ENCODE measurements at regions not wholly inside any gene's neighbourhood (a gene's known extent, or its start where the extent isn't known, plus 50 kb on each side); places are given as distances from the start of the nearest gene placed in this dataset.

DNA sequence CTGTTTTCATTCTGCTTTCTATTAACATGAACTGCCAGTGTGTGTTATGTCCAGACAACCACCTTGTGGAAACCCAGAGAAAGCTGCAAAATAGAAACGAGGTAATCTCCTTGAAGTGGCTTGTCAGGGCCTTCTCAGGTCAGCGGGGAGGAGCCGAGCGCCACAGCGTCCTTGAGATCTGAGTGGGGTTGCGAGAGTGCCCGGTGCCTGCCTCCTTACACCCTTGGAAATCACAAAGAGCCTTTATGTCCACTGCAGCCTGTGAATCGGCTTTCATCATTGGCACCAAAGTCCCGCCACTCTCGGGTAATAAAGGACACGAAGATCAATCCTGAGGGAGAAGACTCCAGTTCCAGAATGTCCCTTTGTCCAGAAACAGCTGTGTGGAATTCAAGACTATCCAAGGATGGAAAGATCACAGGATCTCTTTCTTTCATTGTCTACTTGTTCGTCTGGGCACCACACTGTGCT is 135.2 kb downstream of the HRH4 start:
- TF ChIP-seq, protein P1, sequence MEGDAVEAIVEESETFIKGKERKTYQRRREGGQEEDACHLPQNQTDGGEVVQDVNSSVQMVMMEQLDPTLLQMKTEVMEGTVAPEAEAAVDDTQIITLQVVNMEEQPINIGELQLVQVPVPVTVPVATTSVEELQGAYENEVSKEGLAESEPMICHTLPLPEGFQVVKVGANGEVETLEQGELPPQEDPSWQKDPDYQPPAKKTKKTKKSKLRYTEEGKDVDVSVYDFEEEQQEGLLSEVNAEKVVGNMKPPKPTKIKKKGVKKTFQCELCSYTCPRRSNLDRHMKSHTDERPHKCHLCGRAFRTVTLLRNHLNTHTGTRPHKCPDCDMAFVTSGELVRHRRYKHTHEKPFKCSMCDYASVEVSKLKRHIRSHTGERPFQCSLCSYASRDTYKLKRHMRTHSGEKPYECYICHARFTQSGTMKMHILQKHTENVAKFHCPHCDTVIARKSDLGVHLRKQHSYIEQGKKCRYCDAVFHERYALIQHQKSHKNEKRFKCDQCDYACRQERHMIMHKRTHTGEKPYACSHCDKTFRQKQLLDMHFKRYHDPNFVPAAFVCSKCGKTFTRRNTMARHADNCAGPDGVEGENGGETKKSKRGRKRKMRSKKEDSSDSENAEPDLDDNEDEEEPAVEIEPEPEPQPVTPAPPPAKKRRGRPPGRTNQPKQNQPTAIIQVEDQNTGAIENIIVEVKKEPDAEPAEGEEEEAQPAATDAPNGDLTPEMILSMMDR (IDR thresholded peaks at IDR 0.05; ENCODE audit: control extremely low read depth in 1 of 3, insufficient read depth in 1 of 3, low read depth in 1 of 3, low read length in 3 of 3), result no peak
- TF ChIP-seq KDM5A (IDR thresholded peaks at IDR 0.05; ENCODE audit: low read length), result no peak
- TF ChIP-seq TCF12 (IDR thresholded peaks at IDR 0.05; ENCODE audit: low read depth, low read length), result no peak
- no peak for TF ChIP-seq EP300 (IDR thresholded peaks at IDR 0.05; ENCODE audit: borderline replicate concordance in 1 of 2, low read depth in 2 of 2, low read length in 2 of 2)
- no peak for TF ChIP-seq POLR2A (IDR thresholded peaks at IDR 0.05; ENCODE audit: control extremely low read depth in 1 of 2, low read depth in 2 of 2, low read length in 2 of 2)
